ENCODE measurements at regions not wholly inside any gene's neighbourhood (a gene's known extent, or its start where the extent isn't known, plus 50 kb on each side); places are given as distances from the start of the nearest gene placed in this dataset.

GRCh38 chr22:48800886-48801607 lies 1026.6 kb downstream of the BRD1 start:
- no peak for DNase-seq (ENCODE audit: low read depth, low spot score)

- DNase-seq (ENCODE audit: low read depth, low spot score), result no peak
These were observed 1027.4 kb downstream of the BRD1 start for GRCh38 chr22:48800036-48800885.

DNA sequence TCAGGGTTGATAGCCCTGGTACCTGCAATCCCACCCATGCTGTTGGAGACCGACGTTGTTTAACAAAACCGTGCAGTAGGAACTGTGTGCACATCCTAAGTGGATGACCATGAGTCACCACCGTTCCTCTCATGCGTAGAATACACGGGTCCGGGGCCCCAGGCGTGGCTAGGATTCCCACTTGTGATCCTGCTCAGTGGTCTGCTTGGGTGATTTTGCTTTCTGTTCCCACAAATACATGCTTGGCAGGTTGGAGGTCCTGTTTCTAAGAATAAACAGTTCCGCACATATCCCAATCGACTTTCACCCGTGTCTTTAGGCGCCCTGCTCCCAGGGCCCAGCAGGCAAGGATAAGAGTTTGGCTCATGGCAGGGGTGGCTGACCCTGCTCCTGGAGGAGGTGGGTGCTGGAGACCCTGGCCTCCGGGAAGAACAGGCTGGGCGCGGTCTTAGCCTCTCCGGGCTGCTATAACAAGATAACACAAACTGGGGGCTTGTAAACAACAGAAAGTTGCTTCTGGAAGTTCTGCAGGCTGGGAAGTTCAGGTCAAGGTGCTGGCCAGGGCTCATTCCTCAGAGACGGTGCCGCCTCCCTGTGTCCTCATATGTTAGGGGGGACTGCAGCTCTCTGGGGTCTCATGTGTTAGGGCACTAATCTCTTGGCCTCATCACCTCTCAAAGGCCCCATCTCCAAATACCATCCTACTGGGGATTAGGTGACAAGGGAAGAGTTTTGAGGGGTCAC lies 1028.3 kb downstream of the BRD1 start:
- no peak for DNase-seq (ENCODE audit: low read depth, low spot score)

- no peak for DNase-seq (ENCODE audit: low read depth, low spot score)
These were observed 1029.1 kb downstream of the BRD1 start for GRCh38 chr22:48798281-48799226.

DNA sequence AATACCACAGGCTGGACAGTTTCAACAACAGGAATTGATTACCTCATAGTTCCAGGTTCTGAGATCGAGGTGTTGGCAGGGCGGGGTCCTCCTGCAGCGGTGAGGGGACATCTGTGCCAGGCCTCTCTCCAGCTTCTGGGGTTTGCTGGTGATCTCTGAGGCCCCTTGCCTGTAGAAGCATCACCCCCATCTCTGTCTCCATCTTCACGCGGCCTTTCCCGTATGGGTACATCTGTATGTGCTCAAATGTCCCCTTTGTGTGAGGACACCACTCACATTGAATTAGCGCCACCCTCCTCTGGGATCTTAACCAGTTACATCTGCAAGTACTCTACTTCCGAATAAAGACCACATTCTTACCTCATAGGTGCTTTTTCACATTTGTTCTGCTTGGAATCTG lies 1029.9 kb downstream of the BRD1 start:
- no peak for DNase-seq (ENCODE audit: low read depth, low spot score)

- DNase-seq (ENCODE audit: low read depth, low spot score), result no peak
These were observed 1031.2 kb downstream of the BRD1 start for GRCh38 chr22:48796310-48797015.

DNA sequence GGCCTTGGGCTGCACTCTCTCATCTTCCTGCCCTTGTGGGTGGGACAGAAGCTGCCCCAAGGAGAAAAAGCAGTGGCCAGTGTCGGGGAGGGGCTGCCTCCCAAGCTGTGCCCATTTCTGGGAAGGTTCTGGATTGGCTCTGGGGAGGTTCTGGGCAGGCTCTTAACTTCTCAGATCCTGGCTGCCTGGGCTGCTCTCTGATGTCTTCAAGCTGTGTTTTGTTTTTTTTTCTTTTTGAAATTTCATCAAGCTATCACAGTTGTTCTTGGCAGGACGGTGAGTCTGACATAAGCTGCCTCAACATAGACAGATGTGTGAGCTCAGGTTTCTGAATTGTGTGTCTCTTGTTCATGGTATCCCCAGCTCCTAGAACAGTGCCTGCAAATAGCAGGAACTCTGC lies 1032.0 kb downstream of the BRD1 start:
- no peak for DNase-seq (ENCODE audit: low read depth, low spot score)

DNA sequence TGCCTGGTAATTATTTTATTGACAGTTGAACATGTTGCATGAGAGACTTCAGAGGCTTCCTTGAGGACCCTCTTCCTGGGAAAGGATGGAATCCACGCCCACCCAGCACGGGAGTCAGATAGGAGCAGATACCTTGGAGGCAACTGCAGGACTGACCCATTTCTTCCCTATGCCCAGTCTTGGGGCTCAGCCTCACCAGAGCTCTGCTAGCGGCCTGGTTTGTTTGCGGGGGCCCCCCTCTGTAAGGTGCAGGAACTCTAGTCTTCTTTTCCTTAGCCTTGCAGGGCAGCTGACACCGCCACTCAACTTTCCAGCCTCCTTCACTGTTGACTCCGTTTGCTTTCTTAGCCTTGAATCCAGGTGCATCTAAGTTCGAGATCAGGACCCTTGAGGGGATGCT lies 1032.8 kb downstream of the BRD1 start:
- no peak for DNase-seq (ENCODE audit: low read depth, low spot score)

DNA sequence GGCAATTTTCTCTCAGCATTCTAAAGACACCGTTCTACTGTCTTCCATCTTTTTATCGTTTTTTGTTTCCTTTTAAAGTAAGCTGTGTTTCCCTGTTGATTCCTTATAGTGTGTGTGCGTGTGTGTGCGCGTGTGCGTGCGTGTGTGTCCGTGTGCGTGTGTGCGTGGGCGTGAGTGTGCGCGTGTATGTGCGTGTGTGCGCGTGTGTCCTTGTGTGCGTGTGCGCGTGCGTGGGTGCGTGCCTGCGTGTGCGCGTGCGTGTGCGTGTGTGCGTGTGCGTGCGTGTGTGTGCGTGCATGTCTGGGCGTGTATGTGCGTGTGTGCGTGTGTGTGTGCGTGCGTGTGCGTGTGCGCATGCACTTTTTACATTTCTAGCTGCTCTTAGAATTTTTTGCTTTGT lies 1033.7 kb downstream of the BRD1 start:
- DNase-seq (ENCODE audit: low read depth, low spot score), result no peak

DNA sequence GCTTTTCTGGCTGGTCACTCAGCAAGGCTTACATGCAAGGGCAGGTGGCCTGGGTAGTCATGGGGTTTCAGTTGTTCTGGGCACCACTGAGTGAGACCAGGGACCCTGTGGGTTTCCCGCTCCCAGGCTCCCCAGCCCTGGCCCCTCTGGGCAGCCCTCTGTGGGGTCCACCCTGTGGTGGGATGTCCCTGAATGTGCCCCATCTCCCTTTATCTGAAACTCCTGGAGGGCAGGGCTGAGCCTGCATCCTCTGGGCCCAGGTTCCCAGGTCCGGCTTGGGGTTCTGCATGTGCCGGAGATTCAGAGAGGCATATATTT lies 1041.0 kb downstream of the BRD1 start:
- no peak for DNase-seq (ENCODE audit: low read depth, low spot score)

DNA sequence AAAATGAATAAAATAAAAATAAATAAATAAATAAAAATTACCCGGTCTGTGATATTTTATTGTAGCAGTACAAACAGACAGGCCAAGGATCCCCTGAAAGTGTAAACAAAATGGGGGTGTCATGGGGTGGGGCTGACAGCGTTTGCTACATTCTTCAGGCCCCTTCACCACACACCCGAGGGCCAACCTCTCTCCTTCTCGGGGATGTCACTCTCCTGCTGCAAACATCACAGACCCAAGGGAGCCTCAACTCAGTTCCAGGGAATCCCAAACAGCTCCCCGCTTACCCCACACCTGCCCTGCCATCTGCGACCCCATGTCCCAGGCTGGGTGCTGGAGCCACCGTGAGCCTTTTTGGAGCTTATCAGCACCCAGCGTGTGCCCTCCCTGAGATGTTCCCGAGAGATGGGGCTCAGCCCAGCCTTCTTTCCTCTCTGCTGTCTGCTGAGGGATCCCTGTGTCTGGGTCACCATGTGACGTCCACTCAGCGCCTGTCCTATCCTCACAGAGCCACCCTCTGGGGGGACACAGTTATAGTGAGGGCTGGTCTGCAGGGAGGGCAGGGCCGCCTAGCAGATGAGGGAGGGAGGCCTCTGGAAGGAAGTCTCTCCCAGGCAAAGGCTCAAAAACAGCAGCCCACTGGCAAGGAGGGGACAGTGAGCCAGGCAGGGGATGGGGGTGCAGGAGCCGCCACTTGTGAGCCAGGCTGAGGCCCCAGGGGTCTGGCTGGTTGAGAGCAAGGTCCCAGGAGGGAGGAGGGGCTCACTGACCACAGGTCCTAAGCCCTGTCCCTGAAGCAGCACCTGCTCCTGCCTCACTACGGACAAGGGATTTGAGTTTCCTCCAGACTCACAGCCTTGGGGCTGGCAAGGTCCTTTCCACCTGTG lies 1041.6 kb downstream of the BRD1 start:
- no peak for DNase-seq (ENCODE audit: low read depth, low spot score)

DNA sequence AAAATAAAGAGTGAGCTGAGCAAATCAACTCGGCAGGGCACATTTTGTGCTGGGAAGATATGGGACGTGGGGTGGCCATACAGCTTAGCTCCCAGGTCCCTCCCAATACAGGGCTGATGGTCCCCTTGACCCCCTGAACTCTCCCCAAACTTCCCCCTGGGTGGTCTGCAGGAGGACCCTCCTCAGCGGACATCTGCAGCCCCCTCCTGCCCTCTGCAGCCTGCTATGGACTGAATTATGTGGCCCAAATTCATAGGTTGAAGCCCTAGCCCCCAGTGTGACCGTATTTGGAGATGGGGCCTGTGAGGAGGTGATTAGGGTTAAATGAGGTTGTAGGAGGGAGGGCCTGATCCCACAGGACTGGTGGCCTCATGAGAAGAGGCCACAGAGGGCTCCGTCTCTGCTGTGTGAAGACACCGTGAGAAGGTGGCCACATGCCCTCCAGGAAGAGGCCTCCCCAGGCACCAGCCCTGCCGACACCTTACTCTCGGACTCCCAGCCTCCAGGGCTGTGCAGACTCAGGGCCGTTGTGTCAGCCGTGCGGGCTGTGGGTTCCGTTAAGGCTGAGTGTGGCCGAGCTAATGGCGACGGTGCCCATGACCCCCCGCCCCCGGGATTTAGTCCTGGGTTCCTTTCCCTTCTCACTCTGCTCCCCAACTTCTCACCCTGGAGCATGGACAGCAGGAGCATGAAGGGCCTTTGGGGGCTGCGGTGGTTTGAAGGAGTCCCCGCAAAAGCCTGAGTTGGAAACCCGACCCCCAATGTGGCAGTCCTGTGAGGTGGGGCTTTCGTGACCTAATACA lies 1042.8 kb downstream of the BRD1 start:
- no peak for DNase-seq (ENCODE audit: low read depth, low spot score)

DNA sequence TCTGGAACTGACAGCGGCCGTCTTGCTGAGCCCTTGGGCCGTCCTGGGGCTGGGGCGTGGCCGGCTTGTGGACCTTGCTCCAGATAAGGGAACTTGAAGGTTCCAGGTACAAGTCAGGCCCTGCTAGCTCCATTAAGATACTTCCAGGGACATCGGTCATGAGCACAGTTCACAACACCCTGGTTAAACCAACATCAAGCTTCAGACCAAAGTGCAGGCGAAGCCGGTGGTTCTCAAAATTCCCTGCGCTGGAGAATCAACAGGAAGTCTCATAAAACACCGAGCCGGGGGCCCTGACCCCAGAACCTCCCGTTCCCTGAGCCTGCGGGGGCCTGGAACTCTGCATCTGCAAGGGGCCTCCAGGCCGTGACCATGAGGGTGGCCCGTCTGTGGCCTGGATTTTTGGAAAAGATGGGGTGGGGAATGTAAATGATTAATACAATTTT lies 1043.8 kb downstream of the BRD1 start:
- DNase-seq (ENCODE audit: low read depth, low spot score), result no peak

DNA sequence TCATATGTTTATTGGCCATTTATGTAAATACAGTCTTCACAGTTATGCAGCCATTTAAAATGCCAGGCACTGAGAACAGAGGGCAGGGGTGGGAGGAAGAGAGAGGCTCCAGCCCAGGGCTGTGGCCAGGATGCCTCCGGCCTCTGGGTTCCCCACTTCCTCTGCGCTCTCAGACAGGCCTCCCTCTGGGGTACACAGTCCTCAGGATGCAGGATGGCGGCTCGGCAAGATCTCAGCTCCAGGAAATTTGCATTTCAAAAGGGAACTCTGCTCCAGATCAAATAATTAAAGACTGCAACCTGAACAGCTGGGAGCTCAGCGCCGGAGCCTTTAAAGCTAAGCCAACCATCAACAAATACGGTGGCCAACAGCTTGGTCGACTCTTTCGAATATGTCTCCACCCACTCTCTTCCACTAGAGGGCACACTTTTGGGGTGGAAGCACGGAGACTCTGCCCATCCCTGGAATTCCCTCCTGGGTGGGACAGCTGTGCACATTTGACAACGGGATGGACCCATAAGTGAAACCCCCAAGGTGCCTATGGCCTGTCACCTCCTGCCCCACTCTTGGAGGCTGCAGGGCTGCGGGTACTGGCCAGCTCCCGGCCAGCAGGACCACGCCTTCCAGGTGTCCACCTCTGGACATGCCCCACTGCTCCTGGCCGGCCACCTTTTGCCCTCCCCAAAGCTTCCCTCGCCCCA lies 1044.7 kb downstream of the BRD1 start:
- no peak for DNase-seq (ENCODE audit: low read depth, low spot score)

GRCh38 chr22:48782326-48782725 lies 1045.3 kb downstream of the BRD1 start:
- no peak for DNase-seq (ENCODE audit: low read depth, low spot score)

- DNase-seq (ENCODE audit: low read depth, low spot score), result no peak
These were observed 1045.8 kb downstream of the BRD1 start for GRCh38 chr22:48781868-48782267.

DNA sequence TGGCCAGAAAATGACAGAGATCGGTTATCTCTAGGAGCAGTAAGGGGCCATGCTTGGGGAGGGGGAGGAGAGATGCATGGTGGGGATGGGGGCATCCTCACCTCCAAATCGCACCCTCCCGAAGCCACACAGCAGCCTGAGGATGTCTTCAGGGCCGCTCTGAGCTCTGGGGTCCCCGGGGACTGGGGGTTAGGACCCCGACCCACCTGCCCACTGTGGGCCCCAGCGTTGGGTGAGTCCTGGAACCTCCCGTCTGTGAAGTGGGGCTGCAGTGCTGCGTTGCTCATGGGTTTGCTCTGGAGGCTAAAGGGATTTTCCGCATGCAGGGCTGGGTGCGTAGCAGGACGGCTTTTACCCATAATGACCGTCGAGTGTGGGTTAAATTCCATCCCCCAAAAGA lies 1046.3 kb downstream of the BRD1 start:
- DNase-seq (ENCODE audit: low read depth, low spot score), result no peak

DNA sequence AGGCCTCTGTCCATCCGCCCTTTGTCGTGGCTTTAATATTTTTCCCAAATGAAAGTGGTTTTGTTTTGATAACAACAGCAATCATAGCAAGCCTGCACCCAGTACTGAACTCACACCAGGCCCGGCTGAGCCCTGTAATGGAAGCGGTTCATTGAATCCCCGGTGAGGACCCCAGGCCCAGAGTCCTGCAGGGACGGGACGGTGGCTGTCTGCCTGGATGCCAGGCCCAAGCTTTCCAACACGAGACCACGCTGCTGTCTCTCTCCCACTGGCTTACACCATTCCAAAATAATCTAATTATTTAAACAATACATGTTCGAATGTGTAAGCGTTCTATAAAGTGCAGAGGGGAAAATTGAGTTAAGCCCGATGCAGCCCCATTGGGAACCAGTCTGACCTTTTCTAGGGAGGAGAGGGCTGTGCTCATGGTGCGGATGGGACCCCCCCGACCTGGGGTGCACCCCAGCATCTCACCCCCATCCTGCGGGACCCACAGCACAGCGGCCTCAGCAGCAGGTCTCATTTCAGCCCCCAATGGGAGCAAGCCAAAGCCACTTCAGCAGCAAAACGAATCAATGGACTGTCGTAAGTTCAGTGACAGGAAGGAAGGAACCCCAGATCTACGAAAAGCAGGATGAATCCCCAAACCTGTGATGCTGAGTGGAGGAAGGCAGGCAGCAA lies 1046.9 kb downstream of the BRD1 start:
- DNase-seq (ENCODE audit: low read depth, low spot score), result no peak
